Fibroblast of the conjunctiva (primary cell): ENCODE measurements at regions not wholly inside any gene's neighbourhood (a gene's known extent, or its start where the extent isn't known, plus 50 kb on each side); places are given as distances from the start of the nearest gene placed in this dataset.
"Not testable (repeated sequence)": the region's sequence is repeated elsewhere in the genome, so short reads cannot be mapped to it uniquely, and the experiment has no call there.

ENCODE experiments used
- DNase-seq: peaks from one replicate; pipeline ENCODE4 v3.0.0-alpha.2; 2010; ENCODE audit warnings: low read depth

DNA sequence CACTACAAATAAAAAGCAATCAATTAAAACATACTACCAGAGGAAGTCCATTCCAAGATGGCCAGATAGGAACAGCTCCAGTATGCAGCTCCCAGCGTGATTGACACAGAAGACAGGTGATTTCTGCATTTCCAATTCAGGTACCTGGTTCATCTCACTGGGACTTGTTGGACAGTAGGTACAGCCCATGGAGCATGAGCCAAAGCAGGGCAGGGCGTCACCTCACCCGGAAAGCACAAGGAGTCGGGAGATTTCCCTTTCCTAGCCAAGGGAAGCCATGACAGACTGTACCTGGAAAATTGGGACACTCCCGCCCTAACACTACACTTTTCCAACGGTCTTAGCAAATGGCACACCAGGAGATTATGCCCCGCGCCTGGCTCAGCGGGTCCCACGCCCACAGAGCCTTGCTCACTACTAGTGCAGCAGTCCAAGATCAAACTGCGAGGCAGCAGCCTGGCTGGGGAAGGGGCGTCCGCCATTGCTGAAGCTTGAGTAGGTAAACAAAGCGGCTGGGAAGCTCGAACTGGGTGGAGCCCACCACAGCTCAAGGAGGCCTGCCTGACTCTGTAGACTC is 106.0 kb downstream of the BUD13 start:
- DNase-seq = not testable (repeated sequence)

- no peak for DNase-seq
Observed at GRCh38 chr11:116665523-116665922, 107.3 kb downstream of the BUD13 start.

DNA sequence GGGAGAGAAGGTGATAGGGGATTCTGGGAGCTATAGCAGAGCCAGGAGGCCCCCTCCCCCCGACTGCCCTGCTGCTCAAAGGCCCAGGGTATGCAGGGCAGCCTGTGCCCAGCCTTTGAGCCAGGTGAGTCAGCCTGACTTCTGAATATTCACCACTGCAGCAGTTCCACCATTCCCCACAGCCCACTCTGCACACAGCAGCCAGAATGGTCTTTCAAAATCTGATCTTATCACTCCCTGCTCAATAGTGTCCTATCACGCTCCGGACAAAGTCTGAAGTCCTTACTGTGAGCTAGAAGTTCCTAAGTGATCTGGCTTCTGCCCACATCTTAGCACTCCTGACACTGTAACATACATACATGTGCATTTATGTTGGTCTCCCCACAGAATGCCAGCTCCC is 111.7 kb downstream of the BUD13 start:
- DNase-seq = no peak

- DNase-seq = no peak
Observed at GRCh38 chr11:116660011-116660410, 112.8 kb downstream of the BUD13 start.

DNA sequence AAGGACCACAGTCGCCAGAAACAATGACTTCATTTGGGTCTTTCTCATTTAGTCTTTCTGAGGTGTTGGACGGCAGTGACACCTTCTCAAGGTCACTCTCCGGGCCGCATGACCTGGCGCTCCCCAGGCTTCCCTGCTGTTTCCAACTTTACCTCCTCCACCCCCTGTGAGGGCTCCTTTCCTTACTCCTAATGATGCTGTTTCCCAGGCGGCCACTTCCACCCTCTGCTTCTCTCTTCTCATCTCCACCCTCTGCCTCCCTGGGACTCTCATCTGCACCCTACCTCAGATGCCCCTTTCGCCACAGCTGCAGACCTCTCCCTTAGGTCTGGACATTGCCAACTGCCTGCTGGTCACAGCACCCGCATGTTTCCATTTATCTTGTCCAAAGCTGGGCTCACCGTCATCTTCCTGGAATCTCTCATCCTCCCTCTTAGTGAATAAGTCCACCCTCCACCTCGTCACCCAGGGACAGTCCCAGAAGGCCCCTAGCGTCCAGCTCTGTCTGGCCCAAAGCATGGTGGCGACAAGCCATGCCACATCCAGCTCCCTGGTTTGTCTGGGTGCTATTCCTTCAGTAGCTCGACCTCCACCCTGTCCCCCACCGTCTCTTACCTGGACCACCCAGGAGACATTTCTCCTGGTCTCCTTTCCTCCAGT is 113.8 kb downstream of the BUD13 start:
- DNase-seq = no peak

- no peak for DNase-seq
Observed at GRCh38 chr11:116657842-116658825, 114.7 kb downstream of the BUD13 start.

DNA sequence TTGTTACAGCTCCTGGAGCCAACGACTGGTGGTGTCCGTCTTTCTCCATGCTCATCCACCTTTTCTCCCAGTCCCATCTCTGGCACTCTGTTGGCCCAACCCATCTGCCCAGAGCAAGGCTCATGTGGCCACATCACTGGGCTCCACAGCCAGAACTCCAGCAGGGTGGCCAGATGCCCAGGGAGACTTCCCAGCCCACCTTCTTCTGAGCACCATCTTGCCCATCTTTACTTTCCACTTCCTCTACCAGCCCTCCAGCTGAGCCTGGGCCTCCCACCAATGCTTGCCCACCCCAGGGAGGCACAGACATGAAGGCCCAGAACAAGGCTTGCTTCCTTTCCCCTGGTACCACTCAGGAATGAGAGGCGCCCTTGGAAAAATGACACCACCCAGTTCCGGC is 116.8 kb downstream of the BUD13 start:
- no peak for DNase-seq

- DNase-seq = no peak
Observed at GRCh38 chr11:116654526-116654925, 118.3 kb downstream of the BUD13 start.

DNA sequence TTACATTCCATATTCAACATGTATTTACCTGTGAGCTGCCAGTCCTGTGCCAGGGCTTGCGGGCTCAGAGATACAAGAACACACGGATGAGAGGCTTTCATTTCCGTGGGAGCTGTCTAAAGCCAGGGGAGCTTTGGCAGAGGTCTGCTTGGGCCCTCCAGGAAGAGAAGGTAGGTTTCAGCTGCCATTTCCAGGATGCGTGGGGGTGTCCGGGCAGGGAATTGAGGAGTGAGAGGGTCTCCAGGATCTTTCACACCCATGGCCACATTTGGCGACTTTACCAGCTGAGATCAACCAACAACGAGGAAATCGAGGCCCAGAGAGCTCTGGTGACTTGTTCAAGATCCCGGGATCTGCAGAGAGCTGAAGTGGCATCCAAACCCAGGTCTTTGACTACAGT is 119.6 kb downstream of the BUD13 start:
- no peak for DNase-seq

GRCh38 chr11:116651737-116652237 is 121.0 kb downstream of the BUD13 start:
- DNase-seq = no peak

GRCh38 chr11:116651098-116651736 is 121.6 kb downstream of the BUD13 start:
- DNase-seq = no peak

GRCh38 chr11:116650052-116650451 is 122.7 kb downstream of the BUD13 start:
- no peak for DNase-seq

- DNase-seq = no peak
Observed at GRCh38 chr11:116649268-116649667, 123.5 kb downstream of the BUD13 start.

DNA sequence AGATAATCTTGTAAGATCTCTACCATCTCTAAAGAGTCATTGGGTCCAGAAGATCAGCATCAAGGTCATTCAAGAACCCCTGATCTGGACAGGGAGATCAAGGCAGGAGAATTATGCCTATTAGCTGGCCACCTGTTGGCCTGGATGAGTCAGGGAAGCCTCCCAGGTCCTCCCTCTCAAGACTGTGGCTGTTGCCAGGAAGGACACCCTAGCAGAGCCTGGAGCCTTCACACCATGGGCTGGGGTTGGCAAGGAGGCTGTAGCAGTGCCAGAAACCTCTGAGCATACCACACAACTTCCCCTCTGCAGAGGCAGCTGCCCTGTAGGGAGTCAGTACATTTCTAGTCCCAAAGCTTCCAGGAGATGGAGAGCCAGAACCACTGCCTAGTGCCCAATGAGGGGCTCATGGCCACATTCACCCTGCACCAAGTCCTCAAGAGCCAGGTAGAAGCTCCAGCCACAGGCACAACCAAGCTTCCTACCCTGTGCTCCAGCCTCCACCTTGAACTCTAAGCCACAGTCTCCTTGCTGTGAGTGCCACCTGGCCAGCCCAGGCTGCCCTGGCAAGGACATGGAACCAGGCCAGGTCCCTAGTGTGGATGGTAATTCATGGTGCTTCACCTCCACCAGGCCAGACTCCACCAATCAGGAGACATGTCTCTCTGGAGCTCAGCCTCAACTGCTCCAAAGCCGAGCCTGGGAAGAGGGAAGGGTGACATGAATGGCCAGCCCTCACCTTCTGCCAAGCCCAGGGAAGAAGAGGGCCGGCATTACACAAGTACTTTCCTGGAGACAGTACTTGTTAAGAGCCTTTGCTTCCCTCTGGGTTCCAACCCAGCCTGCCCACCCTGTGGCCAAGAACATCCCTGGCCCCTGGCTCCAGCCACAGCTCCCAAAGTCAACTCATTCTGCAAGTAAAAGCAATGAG is 124.3 kb downstream of the BUD13 start:
- DNase-seq = no peak

- no peak for DNase-seq
Observed at GRCh38 chr11:116647305-116648080, 125.3 kb downstream of the BUD13 start.

DNA sequence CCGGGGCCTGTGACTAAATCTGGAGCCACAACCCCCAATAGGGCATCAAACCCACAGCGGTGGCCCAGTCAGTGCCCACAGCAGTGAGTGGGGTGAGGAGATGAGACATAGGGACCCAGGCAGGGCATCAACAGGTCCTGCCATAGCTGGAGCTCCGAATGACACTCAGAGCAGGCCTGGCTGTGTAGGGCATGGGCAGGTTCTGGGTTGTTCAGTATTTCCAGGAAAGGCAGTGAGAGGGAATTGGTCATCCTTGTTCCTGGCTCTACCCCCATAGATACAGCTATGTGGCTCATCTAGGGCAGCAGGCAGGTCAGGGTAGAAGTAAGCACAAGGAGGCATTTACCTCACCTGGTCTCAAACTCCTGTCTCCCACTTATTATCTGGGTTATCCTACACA is 126.6 kb downstream of the BUD13 start:
- no peak for DNase-seq

GRCh38 chr11:116644941-116645305 is 127.9 kb downstream of the BUD13 start:
- DNase-seq = no peak

DNA sequence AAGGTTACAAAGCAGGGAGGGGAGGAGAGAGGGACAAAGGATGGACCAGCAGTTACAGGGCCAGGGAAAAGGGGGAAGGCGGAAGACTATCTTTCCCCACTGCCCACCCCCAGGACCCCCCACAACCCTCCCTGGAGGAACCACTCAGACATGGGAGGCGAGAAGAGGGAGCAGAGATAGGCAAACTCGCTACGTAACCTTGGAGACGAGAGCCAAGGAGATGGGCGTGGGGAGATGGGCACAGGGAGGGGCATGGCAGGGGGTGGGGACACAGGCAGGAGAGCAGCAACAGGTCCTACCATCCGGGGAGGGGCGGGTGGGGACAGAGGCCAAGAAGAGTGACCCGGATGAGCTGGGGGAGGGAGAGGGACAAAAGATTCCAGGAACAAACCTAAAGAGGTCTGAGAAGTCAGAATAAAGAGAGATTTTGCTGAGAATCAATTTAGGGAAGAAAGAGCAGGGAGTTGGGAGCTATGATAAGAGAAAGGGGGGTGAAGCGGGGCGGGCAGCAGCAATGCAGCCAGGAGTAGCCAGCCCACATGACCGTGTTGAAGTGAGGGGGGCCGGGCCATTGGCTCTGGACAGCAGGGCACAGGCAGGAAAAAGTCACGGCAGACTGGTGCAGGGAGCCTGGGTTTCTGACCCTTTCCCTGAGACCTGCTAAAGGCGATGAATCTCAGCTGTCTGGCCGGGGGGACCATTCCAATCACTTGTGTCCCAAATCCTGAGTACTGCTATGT is 128.4 kb downstream of the BUD13 start:
- no peak for DNase-seq

- DNase-seq = no peak
Observed at GRCh38 chr11:116643521-116643920, 129.3 kb downstream of the BUD13 start.

GRCh38 chr11:116642902-116643301 is 129.9 kb downstream of the BUD13 start:
- DNase-seq = no peak
